Nephron progenitor cell (in vitro differentiated cells): ENCODE measurements at regions not wholly inside any gene's neighbourhood (a gene's known extent, or its start where the extent isn't known, plus 50 kb on each side); places are given as distances from the start of the nearest gene placed in this dataset.

Source experiments
- DNase-seq: peaks from one replicate; pipeline ENCODE4 v3.0.0; 2021
- H3K27ac Mint-ChIP-seq: 2 replicates; pipeline ENCODE4 v1.8.0; 2021; ENCODE audit warnings: mild to moderate bottlenecking, moderate library complexity, mixed read lengths
- H3K27me3 Mint-ChIP-seq: 2 replicates; pipeline ENCODE4 v1.8.0; 2021; ENCODE audit warnings: mild to moderate bottlenecking, low read depth, mixed read lengths; ENCODE audit not compliant: poor library complexity
- H3K36me3 Mint-ChIP-seq: 2 replicates; pipeline ENCODE4 v1.8.0; 2021; ENCODE audit warnings: low read depth, mixed read lengths
- H3K4me1 Mint-ChIP-seq: 2 replicates; pipeline ENCODE4 v1.8.0; 2021; ENCODE audit warnings: mixed read lengths
- H3K4me3 Mint-ChIP-seq: 2 replicates; pipeline ENCODE4 v1.8.0; 2021; ENCODE audit warnings: mild to moderate bottlenecking, moderate library complexity, mixed read lengths
- H3K9me3 Mint-ChIP-seq: 2 replicates; pipeline ENCODE4 v1.8.0; 2021; ENCODE audit warnings: mild to moderate bottlenecking, moderate library complexity, mixed read lengths
- CTCF ChIP-seq: fragments of 200-600 bp; sonication (generic); IDR thresholded peaks from 2 replicates; pipeline ENCODE4 v1.5.0; 2021; ENCODE audit warnings: antibody characterized with exemption

- no peak overlapping the region for H3K4me3 Mint-ChIP-seq
- no peak overlapping the region for H3K27ac Mint-ChIP-seq
- DNase-seq: no peak
- H3K9me3 Mint-ChIP-seq: peaks cover 68% of the 10 kb centered on the region
- no peaks in the 10 kb centered on the region for H3K36me3 Mint-ChIP-seq
- TF ChIP-seq CTCF: no peak
- no peaks in the 10 kb centered on the region for H3K4me1 Mint-ChIP-seq
- H3K27me3 Mint-ChIP-seq: peaks cover 4% of the 10 kb centered on the region
Observed at GRCh38 chr4:157527954-157528353, 307.4 kb downstream of the GRIA2 start.

- Mint-ChIP-seq H3K4me3 (no peak overlapping the region), H3K9me3 (peaks cover 35% of the 10 kb centered on the region)
- no peak for TF ChIP-seq CTCF
Observed at GRCh38 chr4:157521906-157522305, 301.4 kb downstream of the GRIA2 start.

GRCh38 chr4:157514711-157515110, 294.2 kb downstream of the GRIA2 start:
- Mint-ChIP-seq H3K27ac (no peak overlapping the region), H3K36me3 (no peaks in the 10 kb centered on the region)
- DNase-seq: peak; percentile 38

More at GRCh38 chr4:157521906-157522305, 301.4 kb downstream of the GRIA2 start:
- H3K27me3 Mint-ChIP-seq: peaks cover 7% of the 10 kb centered on the region
- no peaks in the 10 kb centered on the region for H3K4me1 Mint-ChIP-seq
- no peak overlapping the region for H3K27ac Mint-ChIP-seq
- H3K36me3 Mint-ChIP-seq: no peaks in the 10 kb centered on the region
- no peak for DNase-seq

GRCh38 chr4:157509341-157509740, 288.8 kb downstream of the GRIA2 start:
- Mint-ChIP-seq H3K36me3 (no peaks in the 10 kb centered on the region), H3K4me1 (no peaks in the 10 kb centered on the region), H3K27me3 (peaks cover 3% of the 10 kb centered on the region), H3K27ac (no peak overlapping the region), H3K4me3 (no peak overlapping the region), H3K9me3 (no peaks in the 10 kb centered on the region)
- DNase-seq: no peak
- TF ChIP-seq CTCF: no peak

More at GRCh38 chr4:157514711-157515110, 294.2 kb downstream of the GRIA2 start:
- H3K4me3 Mint-ChIP-seq: no peak overlapping the region
- H3K4me1 Mint-ChIP-seq: no peaks in the 10 kb centered on the region
- H3K9me3 Mint-ChIP-seq: no peaks in the 10 kb centered on the region
- H3K27me3 Mint-ChIP-seq: peaks cover 7% of the 10 kb centered on the region
- peak; percentile 55 for TF ChIP-seq CTCF

- H3K27me3 Mint-ChIP-seq: peaks cover 3% of the 10 kb centered on the region
Observed at GRCh38 chr4:157502656-157503055, 282.1 kb downstream of the GRIA2 start.

More at GRCh38 chr4:157502656-157503055, 282.1 kb downstream of the GRIA2 start:
- TF ChIP-seq CTCF: no peak
- no peak overlapping the region for H3K4me3 Mint-ChIP-seq
- no peak for DNase-seq
- H3K9me3 Mint-ChIP-seq: no peaks in the 10 kb centered on the region
- no peaks in the 10 kb centered on the region for H3K4me1 Mint-ChIP-seq
- H3K27ac Mint-ChIP-seq: no peak overlapping the region
- H3K36me3 Mint-ChIP-seq: no peaks in the 10 kb centered on the region
